ENCODE measurements at regions not wholly inside any gene's neighbourhood (a gene's known extent, or its start where the extent isn't known, plus 50 kb on each side); places are given as distances from the start of the nearest gene placed in this dataset.
A peak's percentile ranks its signal among the peaks of the same experiment; 100 is the strongest.

GRCh38 chr18:40011201-40011600, 1943.8 kb upstream of the PIK3C3 start:
- DNase-seq: no peak

- DNase-seq: no peak
Observed at GRCh38 chr18:40006634-40007033, 1948.4 kb upstream of the PIK3C3 start.

GRCh38 chr18:40004246-40004645, 1950.8 kb upstream of the PIK3C3 start:
- no peak for DNase-seq

GRCh38 chr18:39998317-39998716, 1956.7 kb upstream of the PIK3C3 start:
- no peak for DNase-seq

GRCh38 chr18:39994498-39994897, 1960.5 kb upstream of the PIK3C3 start:
- DNase-seq: no peak

- DNase-seq: no peak
Observed at GRCh38 chr18:39991696-39992265, 1963.3 kb upstream of the PIK3C3 start.

GRCh38 chr18:39990540-39990939, 1964.5 kb upstream of the PIK3C3 start:
- DNase-seq: no peak

GRCh38 chr18:39976771-39977170, 1978.3 kb upstream of the PIK3C3 start:
- DNase-seq: no peak

GRCh38 chr18:39972521-39972920, 1982.5 kb upstream of the PIK3C3 start:
- no peak for DNase-seq

- DNase-seq: no peak
Observed at GRCh38 chr18:39969803-39970494, 1985.1 kb upstream of the PIK3C3 start.

- DNase-seq: no peak
Observed at GRCh38 chr18:39966275-39966674, 1988.8 kb upstream of the PIK3C3 start.

GRCh38 chr18:39962546-39962945, 1992.5 kb upstream of the PIK3C3 start:
- DNase-seq: no peak

GRCh38 chr18:39960550-39960949, 1994.5 kb upstream of the PIK3C3 start:
- no peak for DNase-seq

GRCh38 chr18:39959839-39960238, 1995.2 kb upstream of the PIK3C3 start:
- no peak for DNase-seq

GRCh38 chr18:39958876-39959275, 1996.2 kb upstream of the PIK3C3 start:
- no peak for DNase-seq

GRCh38 chr18:39952816-39953215, 2002.2 kb upstream of the PIK3C3 start:
- no peak for DNase-seq

GRCh38 chr18:39951142-39951720, 2003.8 kb upstream of the PIK3C3 start:
- no peak for DNase-seq

- DNase-seq: no peak
Observed at GRCh38 chr18:39946623-39947061, 2008.4 kb upstream of the PIK3C3 start.

GRCh38 chr18:39945076-39945475, 2010.0 kb upstream of the PIK3C3 start:
- DNase-seq: no peak

GRCh38 chr18:39942702-39943101, 2012.3 kb upstream of the PIK3C3 start:
- DNase-seq: no peak

GRCh38 chr18:39938676-39939608, 2016.1 kb upstream of the PIK3C3 start:
- peak; percentile 28 for DNase-seq

- no peak for DNase-seq
Observed at GRCh38 chr18:39935598-39935997, 2019.4 kb upstream of the PIK3C3 start.

- DNase-seq: no peak
Observed at GRCh38 chr18:39918847-39919246, 2036.2 kb upstream of the PIK3C3 start.

Data from NCI-H1105 treated with DMSO at 0.1 percent for 48 hours (cell line).